IMR-90 (cell line): ENCODE measurements at regions not wholly inside any gene's neighbourhood (a gene's known extent, or its start where the extent isn't known, plus 50 kb on each side); places are given as distances from the start of the nearest gene placed in this dataset.

Experiments
- ATAC-seq: fragments of 200-7000 bp; cut with Tn5 transposase; 2 replicates; pipeline ENCODE4 v1.9.1; 2020; ENCODE audit warnings: low read depth, mild to moderate bottlenecking, moderate library complexity
- BruUV-seq: library from RNA; stranded (reverse); fragments of 400-500 nt; replicated peaks from 2 replicates; lab custom pipeline; 2021; lab: Mats Ljungman, UMichigan
- CTCF ChIA-PET: fragments of 300-600 bp; formaldehyde crosslinking; extraction: SDS; loops from one replicate; lab custom pipeline; 2021; ENCODE audit warnings: antibody characterized with exemption; lab: Yijun Ruan, JAX
- POLR2A ChIA-PET: fragments of 300-600 bp; sonication (Branson Sonifier 250); formaldehyde crosslinking; loops from one replicate; lab custom pipeline; 2022; ENCODE audit warnings: antibody characterized with exemption; ENCODE audit not compliant: unreplicated experiment; lab: Charles Lee
- DNase-seq: peaks from one replicate; pipeline ENCODE4 v3.0.0; 2013
- H2AFZ ChIP-seq: replicated peaks from 2 replicates; pipeline ENCODE3; 2013; ENCODE audit warnings: low read length, mild to moderate bottlenecking; ENCODE audit not compliant: poor library complexity
- H2AK5ac ChIP-seq: 2 replicates; pipeline ENCODE4 v1.6.1; 2013; ENCODE audit warnings: low read depth, low read length, inconsistent platforms
- H2AK9ac ChIP-seq: replicated peaks from 2 replicates; pipeline ENCODE3; 2013; ENCODE audit warnings: mild to moderate bottlenecking, low read depth, low read length, moderate library complexity; ENCODE audit not compliant: poor library complexity
- H2BK120ac ChIP-seq: 2 replicates; pipeline ENCODE4 v1.6.1; 2013; ENCODE audit warnings: low read depth, low read length, inconsistent platforms
- H2BK15ac ChIP-seq: 3 replicates; pipeline ENCODE4 v1.6.1; 2013; ENCODE audit warnings: low read depth, low read length, inconsistent platforms
- H2BK20ac ChIP-seq: 2 replicates; pipeline ENCODE4 v1.6.1; 2013; ENCODE audit warnings: low read depth, mild to moderate bottlenecking, inconsistent platforms, low read length, moderate library complexity
- H2BK5ac ChIP-seq: 2 replicates; pipeline ENCODE4 v1.6.1; 2013; ENCODE audit warnings: mild to moderate bottlenecking, low read depth, low read length, inconsistent platforms; ENCODE audit not compliant: poor library complexity, severe bottlenecking
- H3K14ac ChIP-seq: replicated peaks from 2 replicates; pipeline ENCODE4 v1.6.1; 2013; ENCODE audit warnings: low read depth, low read length, inconsistent platforms
- H3K18ac ChIP-seq: 2 replicates; pipeline ENCODE4 v1.6.1; 2013; ENCODE audit warnings: low read depth, low read length, control low read depth
- H3K23ac ChIP-seq: 2 replicates; pipeline ENCODE4 v1.6.1; 2013; ENCODE audit warnings: low read depth, low read length, inconsistent platforms
- H3K27ac ChIP-seq: 2 replicates; pipeline ENCODE4 v1.5.1; 2013; ENCODE audit warnings: mild to moderate bottlenecking, control low read depth, low read length; ENCODE audit not compliant: insufficient read depth
- H3K27me3 ChIP-seq: 2 replicates; pipeline ENCODE4 v1.6.1; 2013; ENCODE audit warnings: low read length; ENCODE audit not compliant: control insufficient read depth, insufficient read depth
- H3K36me3 ChIP-seq: 2 replicates; pipeline ENCODE4 v1.6.1; 2013; ENCODE audit warnings: low read length, mixed read lengths; ENCODE audit not compliant: control insufficient read depth, insufficient read depth
- H3K4ac ChIP-seq: 2 replicates; pipeline ENCODE4 v1.6.1; 2013; ENCODE audit warnings: low read depth, low read length, inconsistent platforms
- H3K4me1 ChIP-seq: 2 replicates; pipeline ENCODE4 v1.6.1; 2013; ENCODE audit warnings: low read length, mixed read lengths; ENCODE audit not compliant: control insufficient read depth, insufficient read depth
- H3K4me2 ChIP-seq: 2 replicates; pipeline ENCODE4 v1.6.1; 2013; ENCODE audit warnings: low read depth, mild to moderate bottlenecking, control low read depth, low read length, moderate library complexity
- H3K4me3 ChIP-seq: 2 replicates; pipeline ENCODE4 v1.5.1; 2013; ENCODE audit warnings: low read depth, mild to moderate bottlenecking, control low read depth, low read length, moderate library complexity; ENCODE audit not compliant: insufficient read depth
- H3K56ac ChIP-seq: 2 replicates; pipeline ENCODE4 v1.6.1; 2013; ENCODE audit warnings: low read length, inconsistent platforms; ENCODE audit not compliant: insufficient read depth; ENCODE audit errors: extremely low read depth
- H3K79me1 ChIP-seq, 2 experiments: 2 replicates each; pipeline ENCODE4 v1.6.1; 2013; ENCODE audit warnings: low read length in 2 of 2, inconsistent platforms in 1 of 2, low read depth in 1 of 2
- H3K9ac ChIP-seq: 2 replicates; pipeline ENCODE4 v1.6.1; 2013; ENCODE audit warnings: low read depth, low read length, control low read depth
- H3K9me1 ChIP-seq: 2 replicates; pipeline ENCODE4 v1.6.1; 2013; ENCODE audit warnings: low read length, inconsistent platforms; ENCODE audit not compliant: insufficient read depth
- H3K9me3 ChIP-seq: 2 replicates; pipeline ENCODE4 v1.6.1; 2013; ENCODE audit warnings: low read length; ENCODE audit not compliant: control insufficient read depth, insufficient read depth
- H4K20me1 ChIP-seq: 2 replicates; pipeline ENCODE4 v1.6.1; 2013; ENCODE audit warnings: low read length, inconsistent platforms; ENCODE audit not compliant: insufficient read depth
- H4K5ac ChIP-seq: 2 replicates; pipeline ENCODE4 v1.6.1; 2013; ENCODE audit warnings: mild to moderate bottlenecking, low read depth, low read length, control low read depth
- H4K8ac ChIP-seq, 2 experiments: 2 replicates each; pipeline ENCODE4 v1.6.1; 2013; ENCODE audit warnings: low read depth in 2 of 2, low read length in 2 of 2, control low read depth in 1 of 2, inconsistent platforms in 1 of 2
- H4K91ac ChIP-seq: 2 replicates; pipeline ENCODE4 v1.6.1; 2013; ENCODE audit warnings: low read depth, low read length, inconsistent platforms; ENCODE audit not compliant: insufficient read depth
- BHLHE40 ChIP-seq: fragments of 150-350 bp; IDR thresholded peaks from 2 replicates; pipeline ENCODE4 v1.6.1; 2016; ENCODE audit warnings: mild to moderate bottlenecking, low read depth, low read length
- CEBPB ChIP-seq: IDR thresholded peaks from 2 replicates; pipeline ENCODE4 v1.6.1; 2012; ENCODE audit warnings: low read depth, low read length, improper control_type of control experiment
- CHD1 ChIP-seq: IDR thresholded peaks from 2 replicates; pipeline ENCODE4 v1.6.1; 2012; ENCODE audit warnings: low read depth, low read length, improper control_type of control experiment
- ELK1 ChIP-seq: fragments of 150-350 bp; IDR thresholded peaks from 2 replicates; pipeline ENCODE4 v1.6.1; 2016; ENCODE audit warnings: low read depth, mild to moderate bottlenecking, low read length, moderate library complexity, borderline replicate concordance
- FOS ChIP-seq: fragments of 150-350 bp; IDR thresholded peaks from 2 replicates; pipeline ENCODE4 v1.6.1; 2016; ENCODE audit warnings: low read depth, low read length
- MAFK ChIP-seq: IDR thresholded peaks from 2 replicates; pipeline ENCODE4 v1.6.1; 2012; ENCODE audit warnings: low read depth, low read length, improper control_type of control experiment
- MAZ ChIP-seq: IDR thresholded peaks from 2 replicates; pipeline ENCODE4 v1.6.1; 2012; ENCODE audit warnings: low read depth, mild to moderate bottlenecking, low read length, improper control_type of control experiment, moderate library complexity, borderline replicate concordance
- MXI1 ChIP-seq: IDR thresholded peaks from 2 replicates; pipeline ENCODE4 v1.6.1; 2012; ENCODE audit warnings: low read depth, mild to moderate bottlenecking, low read length, moderate library complexity, borderline replicate concordance
- NFE2L2 ChIP-seq: fragments of 150-350 bp; IDR thresholded peaks from 2 replicates; pipeline ENCODE4 v1.6.1; 2016; ENCODE audit warnings: low read depth, mild to moderate bottlenecking, low read length
- POLR2A ChIP-seq: IDR thresholded peaks from 2 replicates; pipeline ENCODE4 v1.6.1; 2012; ENCODE audit warnings: mild to moderate bottlenecking, low read depth, low read length
- RAD21 ChIP-seq: IDR thresholded peaks from 2 replicates; pipeline ENCODE4 v1.6.1; 2012; ENCODE audit warnings: low read length, improper control_type of control experiment
- RCOR1 ChIP-seq: IDR thresholded peaks from 2 replicates; pipeline ENCODE4 v1.6.1; 2012; ENCODE audit warnings: mild to moderate bottlenecking, low read length, improper control_type of control experiment; ENCODE audit not compliant: insufficient replicate concordance
- RFX5 ChIP-seq: IDR thresholded peaks from 2 replicates; pipeline ENCODE4 v1.8.0; 2012; ENCODE audit warnings: low read depth, mild to moderate bottlenecking, low read length, moderate library complexity
- SMC3 ChIP-seq: fragments of 150-350 bp; IDR thresholded peaks from 2 replicates; pipeline ENCODE4 v1.6.1; 2016; ENCODE audit warnings: low read depth, mild to moderate bottlenecking, antibody characterized with exemption, low read length, moderate library complexity
- USF2 ChIP-seq: fragments of 150-350 bp; IDR thresholded peaks from 2 replicates; pipeline ENCODE4 v1.6.1; 2017; ENCODE audit warnings: mild to moderate bottlenecking, antibody characterized with exemption, low read length, low read depth
- WGBS, 2 experiments: methylation state at CpG; one replicate each; pipeline versions ENCODE4 v1.1.5 to v1.1.7; 2013; ENCODE audit warnings: missing lambda C conversion rate in 2 of 2; ENCODE audit not compliant: insufficient read length in 1 of 2; ENCODE audit errors: extremely low coverage in 2 of 2; 5-methylcytosine and 5-hydroxymethylcytosine counted together
- dilution Hi-C: fragments of 300-500 bp; cut with HindIII; formaldehyde crosslinking; loops from one replicate; pipeline ENCODE4 v1.14.3; 2018; ENCODE audit warnings: low sequenced_read_pairs; ENCODE audit not compliant: unreplicated experiment
- in situ Hi-C: fragments of 300-500 bp; cut with MboI; formaldehyde crosslinking; loops from 3 replicates; pipeline ENCODE4 v1.14.3; 2019; ENCODE audit warnings: low sequenced_read_pairs, inconsistent platforms, mixed read lengths
- intact Hi-C: fragments of 100-400 bp; cut with micrococcal nuclease; formaldehyde crosslinking; loops from 2 replicates; pipeline ENCODE4 v1.10.0; 2022
- TF ChIP-seq, protein P1 (sequence below): conservative IDR thresholded peaks from 2 replicates; pipeline ENCODE4 v1.5.1; 2012; ENCODE audit warnings: mild to moderate bottlenecking, low read depth, low read length, improper control_type of control experiment

DNA sequence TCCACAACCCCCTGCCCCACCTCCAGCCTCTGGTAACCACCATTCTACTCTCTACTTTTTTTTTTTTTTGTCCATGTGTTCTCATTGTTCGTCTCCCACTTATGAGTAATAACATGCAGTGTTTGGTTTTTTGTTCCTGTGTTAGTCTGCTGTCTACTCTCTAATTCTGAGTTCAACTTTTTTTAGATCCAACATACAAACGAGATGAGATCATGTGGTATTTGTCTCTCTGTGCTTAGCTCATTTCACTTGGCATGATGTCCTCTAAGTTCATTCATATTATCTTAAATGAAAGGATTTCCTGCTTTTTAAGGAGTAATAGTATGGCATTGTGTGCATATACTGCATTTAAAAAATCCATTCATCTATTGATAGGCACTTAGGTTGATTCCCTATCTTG, 130.9 kb downstream of the NMUR2 start:
- no peak overlapping the region for H2BK15ac ChIP-seq
- dilution Hi-C loops, result no loop called here
- H3K9me3 ChIP-seq, result 0 out of 2 replicates have a peak, but pooled peaks cover 2% of the 10 kb centered on the region
- ATAC-seq (no peak), DNase-seq (no peak)
- H3K18ac ChIP-seq, result no peak overlapping the region
- H3K9ac ChIP-seq, result no peak overlapping the region
- no CpG with 5 or more reads among the region's 2 CpGs for WGBS, 2 experiments
- CTCF ChIA-PET, result no interaction called here
- H3K27ac ChIP-seq, result no peak overlapping the region
- in situ Hi-C loops, result no loop called here
- no peak overlapping the region for H2AK9ac ChIP-seq
- H3K9me1 ChIP-seq, result no peaks in the 10 kb centered on the region
- H2BK5ac ChIP-seq, result no peak overlapping the region
- H3K27me3 ChIP-seq, result no peaks in the 10 kb centered on the region
- H2AFZ ChIP-seq, result no peak overlapping the region
- no peak overlapping the region for H3K14ac ChIP-seq
- no peak overlapping the region for H3K4me2 ChIP-seq
- H2BK20ac ChIP-seq, result no peak overlapping the region
- intact Hi-C loops, result no loop called here
- H3K23ac ChIP-seq, result no peak overlapping the region
- H3K4me1 ChIP-seq, result no peaks in the 10 kb centered on the region
- no peaks in the 10 kb centered on the region for H3K79me1 ChIP-seq
- TF ChIP-seq SMC3, result no peak
- no peak for TF ChIP-seq MXI1
- no peak for TF ChIP-seq NFE2L2
- no peak for TF ChIP-seq MAZ
- TF ChIP-seq POLR2A, result no peak
- TF ChIP-seq FOS, result no peak
- TF ChIP-seq, protein P1, sequence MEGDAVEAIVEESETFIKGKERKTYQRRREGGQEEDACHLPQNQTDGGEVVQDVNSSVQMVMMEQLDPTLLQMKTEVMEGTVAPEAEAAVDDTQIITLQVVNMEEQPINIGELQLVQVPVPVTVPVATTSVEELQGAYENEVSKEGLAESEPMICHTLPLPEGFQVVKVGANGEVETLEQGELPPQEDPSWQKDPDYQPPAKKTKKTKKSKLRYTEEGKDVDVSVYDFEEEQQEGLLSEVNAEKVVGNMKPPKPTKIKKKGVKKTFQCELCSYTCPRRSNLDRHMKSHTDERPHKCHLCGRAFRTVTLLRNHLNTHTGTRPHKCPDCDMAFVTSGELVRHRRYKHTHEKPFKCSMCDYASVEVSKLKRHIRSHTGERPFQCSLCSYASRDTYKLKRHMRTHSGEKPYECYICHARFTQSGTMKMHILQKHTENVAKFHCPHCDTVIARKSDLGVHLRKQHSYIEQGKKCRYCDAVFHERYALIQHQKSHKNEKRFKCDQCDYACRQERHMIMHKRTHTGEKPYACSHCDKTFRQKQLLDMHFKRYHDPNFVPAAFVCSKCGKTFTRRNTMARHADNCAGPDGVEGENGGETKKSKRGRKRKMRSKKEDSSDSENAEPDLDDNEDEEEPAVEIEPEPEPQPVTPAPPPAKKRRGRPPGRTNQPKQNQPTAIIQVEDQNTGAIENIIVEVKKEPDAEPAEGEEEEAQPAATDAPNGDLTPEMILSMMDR, result no peak
- no peak for TF ChIP-seq CEBPB
- no peak for TF ChIP-seq ELK1
- TF ChIP-seq RFX5, result no peak
- TF ChIP-seq CHD1, result no peak
- TF ChIP-seq BHLHE40, result no peak
- no peak for TF ChIP-seq MAFK
- TF ChIP-seq RAD21, result no peak
- no peak for TF ChIP-seq USF2
- no peak for TF ChIP-seq RCOR1
- H4K20me1 ChIP-seq, result no peaks in the 10 kb centered on the region
- BruUV-seq, result no TSS peak
- H3K36me3 ChIP-seq, result no peaks in the 10 kb centered on the region
- H2AK5ac ChIP-seq, result no peak overlapping the region
- no peak overlapping the region for H3K4me3 ChIP-seq
- H3K4ac ChIP-seq, result no peak overlapping the region
- no peak overlapping the region for H3K56ac ChIP-seq
- no peak overlapping the region for H4K91ac ChIP-seq
- POLR2A ChIA-PET, result no interaction called here
- H4K8ac ChIP-seq, result no peak overlapping the region
- no peak overlapping the region for H4K5ac ChIP-seq
- no peak overlapping the region for H2BK120ac ChIP-seq
